Transverse colon (tissue), 3 donors: ENCODE measurements at regions not wholly inside any gene's neighbourhood (a gene's known extent, or its start where the extent isn't known, plus 50 kb on each side); places are given as distances from the start of the nearest gene placed in this dataset.

Experiments
- POLR2A ChIP-seq: fragments of 450-650 bp; IDR thresholded peaks from one replicate; pipeline ENCODE4 v1.6.1; 2016; ENCODE audit warnings: antibody characterized with exemption, mild to moderate bottlenecking, moderate library complexity
- POLR2AphosphoS5 ChIP-seq, 3 donors: sonication (generic); formaldehyde crosslinking; IDR thresholded peaks; one replicate each; pipeline ENCODE4 v1.6.1; 2016; ENCODE audit warnings: antibody characterized with exemption in 3 of 3

DNA sequence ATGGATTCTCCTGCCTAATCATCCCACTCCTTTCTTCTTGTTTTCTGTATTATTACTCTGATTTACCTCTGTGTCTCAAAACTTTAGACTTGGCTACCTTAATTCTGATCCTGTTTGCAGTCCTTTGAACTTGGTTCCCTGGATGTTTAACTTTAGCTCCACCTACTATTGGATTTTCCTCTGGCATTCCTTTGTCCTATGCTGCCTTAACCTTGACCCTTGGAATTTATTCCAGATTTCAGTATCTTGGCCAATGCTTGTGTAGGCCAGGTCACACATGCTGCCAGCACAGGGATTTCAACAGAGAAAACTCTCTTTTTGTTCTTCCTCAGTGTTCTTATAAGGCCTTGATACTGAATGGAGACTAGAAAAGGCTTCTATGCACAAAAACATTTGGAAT, 65.0 kb upstream of the DNAJC19 start:
- TF ChIP-seq POLR2AphosphoS5 (IDR thresholded peaks at IDR 0.05) (no peak), POLR2A (no peak)
